ENCODE measurements at regions not wholly inside any gene's neighbourhood (a gene's known extent, or its start where the extent isn't known, plus 50 kb on each side); places are given as distances from the start of the nearest gene placed in this dataset.

GRCh38 chrX:122813876-122814275 is 370.2 kb upstream of the GRIA3 start:
- WGBS, result 68% methylated on average over 4 of the region's 4 CpGs
- no peak for DNase-seq (ENCODE audit: low spot score)
- intact Hi-C loops (cut with DNase I), result no loop called here
- Histone ChIP-seq H3K27me3 (replicated peaks; ENCODE audit: insufficient read depth) (no peaks in the 10 kb centered on the region), H3K36me3 (no peaks in the 10 kb centered on the region), H3K27ac (no peak overlapping the region), H3K9me3 (no peaks in the 10 kb centered on the region), H3K4me1 (replicated peaks) (no peaks in the 10 kb centered on the region), H3K4me3 (no peak overlapping the region)
- no peak for TF ChIP-seq CTCF (IDR thresholded peaks at IDR 0.05)
- no peak for TF ChIP-seq POLR2A (IDR thresholded peaks at IDR 0.05)
- TF ChIP-seq POLR2AphosphoS5 (IDR thresholded peaks at IDR 0.05), result no peak

GRCh38 chrX:122816288-122816687 is 367.8 kb upstream of the GRIA3 start:
- Histone ChIP-seq H3K27me3 (replicated peaks; ENCODE audit: insufficient read depth) (no peaks in the 10 kb centered on the region), H3K9me3 (no peaks in the 10 kb centered on the region), H3K4me3 (no peak overlapping the region), H3K36me3 (no peaks in the 10 kb centered on the region), H3K4me1 (replicated peaks) (no peaks in the 10 kb centered on the region), H3K27ac (no peak overlapping the region)
- intact Hi-C loops (cut with DNase I), result no loop called here
- no peak for DNase-seq (ENCODE audit: low spot score)
- no peak for TF ChIP-seq POLR2A (IDR thresholded peaks at IDR 0.05)
- WGBS, result 75% methylated on average over 1 of the region's 1 CpG

GRCh38 chrX:122817321-122817955 is 366.6 kb upstream of the GRIA3 start:
- no peaks in the 10 kb centered on the region for H3K36me3 ChIP-seq
- H3K4me1 ChIP-seq (replicated peaks), result no peaks in the 10 kb centered on the region
- no peak for DNase-seq (ENCODE audit: low spot score)
- no peak overlapping the region for H3K4me3 ChIP-seq
- 90% methylated on average over 5 of the region's 12 CpGs for WGBS
- TF ChIP-seq POLR2AphosphoS5 (IDR thresholded peaks at IDR 0.05) (no peak), POLR2A (IDR thresholded peaks at IDR 0.05) (no peak), CTCF (IDR thresholded peaks at IDR 0.05) (no peak)
- no peaks in the 10 kb centered on the region for H3K9me3 ChIP-seq
- intact Hi-C loops (cut with DNase I), result no loop called here
- H3K27ac ChIP-seq, result no peak overlapping the region
- no peaks in the 10 kb centered on the region for H3K27me3 ChIP-seq (replicated peaks; ENCODE audit: insufficient read depth)

GRCh38 chrX:122818068-122818467 is 366.0 kb upstream of the GRIA3 start:
- 81% methylated on average over 3 of the region's 4 CpGs for WGBS
- Histone ChIP-seq H3K27me3 (replicated peaks; ENCODE audit: insufficient read depth) (no peaks in the 10 kb centered on the region), H3K4me1 (replicated peaks) (no peaks in the 10 kb centered on the region), H3K36me3 (no peaks in the 10 kb centered on the region), H3K27ac (no peak overlapping the region), H3K4me3 (no peak overlapping the region), H3K9me3 (no peaks in the 10 kb centered on the region)
- no peak for TF ChIP-seq POLR2A (IDR thresholded peaks at IDR 0.05)
- no peak for TF ChIP-seq POLR2AphosphoS5 (IDR thresholded peaks at IDR 0.05)
- no peak for TF ChIP-seq CTCF (IDR thresholded peaks at IDR 0.05)
- intact Hi-C loops (cut with DNase I), result no loop called here
- DNase-seq (ENCODE audit: low spot score), result no peak

- 27% methylated on average over 6 of the region's 6 CpGs for WGBS
- intact Hi-C loops (cut with DNase I), result no loop called here
- TF ChIP-seq CTCF (IDR thresholded peaks at IDR 0.05), result no peak
- no peak for TF ChIP-seq POLR2AphosphoS5 (IDR thresholded peaks at IDR 0.05)
- no peak for TF ChIP-seq POLR2A (IDR thresholded peaks at IDR 0.05)
- DNase-seq (ENCODE audit: low spot score), result no peak
- Histone ChIP-seq H3K9me3 (no peaks in the 10 kb centered on the region), H3K36me3 (no peaks in the 10 kb centered on the region), H3K4me1 (replicated peaks) (no peaks in the 10 kb centered on the region), H3K4me3 (no peak overlapping the region), H3K27me3 (replicated peaks; ENCODE audit: insufficient read depth) (no peaks in the 10 kb centered on the region), H3K27ac (no peak overlapping the region)
Observed at GRCh38 chrX:122833230-122833629, 350.8 kb upstream of the GRIA3 start.

Measured in prostate gland (tissue), 2 donors.